IMR-90 (cell line): ENCODE measurements at regions not wholly inside any gene's neighbourhood (a gene's known extent, or its start where the extent isn't known, plus 50 kb on each side); places are given as distances from the start of the nearest gene placed in this dataset.

Source experiments
- ATAC-seq: fragments of 200-7000 bp; cut with Tn5 transposase; 2 replicates; pipeline ENCODE4 v1.9.1; 2020; ENCODE audit warnings: low read depth, mild to moderate bottlenecking, moderate library complexity
- BruUV-seq: library from RNA; stranded (reverse); fragments of 400-500 nt; replicated peaks from 2 replicates; lab custom pipeline; 2021; lab: Mats Ljungman, UMichigan
- CTCF ChIA-PET: fragments of 300-600 bp; formaldehyde crosslinking; extraction: SDS; loops from one replicate; lab custom pipeline; 2021; ENCODE audit warnings: antibody characterized with exemption; lab: Yijun Ruan, JAX
- POLR2A ChIA-PET: fragments of 300-600 bp; sonication (Branson Sonifier 250); formaldehyde crosslinking; loops from one replicate; lab custom pipeline; 2022; ENCODE audit warnings: antibody characterized with exemption; ENCODE audit not compliant: unreplicated experiment; lab: Charles Lee
- DNase-seq: peaks from one replicate; pipeline ENCODE4 v3.0.0; 2013
- H2AFZ ChIP-seq: replicated peaks from 2 replicates; pipeline ENCODE3; 2013; ENCODE audit warnings: low read length, mild to moderate bottlenecking; ENCODE audit not compliant: poor library complexity
- H2AK5ac ChIP-seq: 2 replicates; pipeline ENCODE4 v1.6.1; 2013; ENCODE audit warnings: low read depth, low read length, inconsistent platforms
- H2AK9ac ChIP-seq: replicated peaks from 2 replicates; pipeline ENCODE3; 2013; ENCODE audit warnings: mild to moderate bottlenecking, low read depth, low read length, moderate library complexity; ENCODE audit not compliant: poor library complexity
- H2BK120ac ChIP-seq: 2 replicates; pipeline ENCODE4 v1.6.1; 2013; ENCODE audit warnings: low read depth, low read length, inconsistent platforms
- H2BK15ac ChIP-seq: 3 replicates; pipeline ENCODE4 v1.6.1; 2013; ENCODE audit warnings: low read depth, low read length, inconsistent platforms
- H2BK20ac ChIP-seq: 2 replicates; pipeline ENCODE4 v1.6.1; 2013; ENCODE audit warnings: low read depth, mild to moderate bottlenecking, inconsistent platforms, low read length, moderate library complexity
- H2BK5ac ChIP-seq: 2 replicates; pipeline ENCODE4 v1.6.1; 2013; ENCODE audit warnings: mild to moderate bottlenecking, low read depth, low read length, inconsistent platforms; ENCODE audit not compliant: poor library complexity, severe bottlenecking
- H3K14ac ChIP-seq: replicated peaks from 2 replicates; pipeline ENCODE4 v1.6.1; 2013; ENCODE audit warnings: low read depth, low read length, inconsistent platforms
- H3K18ac ChIP-seq: 2 replicates; pipeline ENCODE4 v1.6.1; 2013; ENCODE audit warnings: low read depth, low read length, control low read depth
- H3K23ac ChIP-seq: 2 replicates; pipeline ENCODE4 v1.6.1; 2013; ENCODE audit warnings: low read depth, low read length, inconsistent platforms
- H3K27ac ChIP-seq: 2 replicates; pipeline ENCODE4 v1.5.1; 2013; ENCODE audit warnings: mild to moderate bottlenecking, control low read depth, low read length; ENCODE audit not compliant: insufficient read depth
- H3K27me3 ChIP-seq: 2 replicates; pipeline ENCODE4 v1.6.1; 2013; ENCODE audit warnings: low read length; ENCODE audit not compliant: control insufficient read depth, insufficient read depth
- H3K36me3 ChIP-seq: 2 replicates; pipeline ENCODE4 v1.6.1; 2013; ENCODE audit warnings: low read length, mixed read lengths; ENCODE audit not compliant: control insufficient read depth, insufficient read depth
- H3K4ac ChIP-seq: 2 replicates; pipeline ENCODE4 v1.6.1; 2013; ENCODE audit warnings: low read depth, low read length, inconsistent platforms
- H3K4me1 ChIP-seq: 2 replicates; pipeline ENCODE4 v1.6.1; 2013; ENCODE audit warnings: low read length, mixed read lengths; ENCODE audit not compliant: control insufficient read depth, insufficient read depth
- H3K4me2 ChIP-seq: 2 replicates; pipeline ENCODE4 v1.6.1; 2013; ENCODE audit warnings: low read depth, mild to moderate bottlenecking, control low read depth, low read length, moderate library complexity
- H3K4me3 ChIP-seq: 2 replicates; pipeline ENCODE4 v1.5.1; 2013; ENCODE audit warnings: low read depth, mild to moderate bottlenecking, control low read depth, low read length, moderate library complexity; ENCODE audit not compliant: insufficient read depth
- H3K56ac ChIP-seq: 2 replicates; pipeline ENCODE4 v1.6.1; 2013; ENCODE audit warnings: low read length, inconsistent platforms; ENCODE audit not compliant: insufficient read depth; ENCODE audit errors: extremely low read depth
- H3K79me1 ChIP-seq, 2 experiments: 2 replicates each; pipeline ENCODE4 v1.6.1; 2013; ENCODE audit warnings: low read length in 2 of 2, inconsistent platforms in 1 of 2, low read depth in 1 of 2
- H3K9ac ChIP-seq: 2 replicates; pipeline ENCODE4 v1.6.1; 2013; ENCODE audit warnings: low read depth, low read length, control low read depth
- H3K9me1 ChIP-seq: 2 replicates; pipeline ENCODE4 v1.6.1; 2013; ENCODE audit warnings: low read length, inconsistent platforms; ENCODE audit not compliant: insufficient read depth
- H3K9me3 ChIP-seq: 2 replicates; pipeline ENCODE4 v1.6.1; 2013; ENCODE audit warnings: low read length; ENCODE audit not compliant: control insufficient read depth, insufficient read depth
- H4K20me1 ChIP-seq: 2 replicates; pipeline ENCODE4 v1.6.1; 2013; ENCODE audit warnings: low read length, inconsistent platforms; ENCODE audit not compliant: insufficient read depth
- H4K5ac ChIP-seq: 2 replicates; pipeline ENCODE4 v1.6.1; 2013; ENCODE audit warnings: mild to moderate bottlenecking, low read depth, low read length, control low read depth
- H4K8ac ChIP-seq, 2 experiments: 2 replicates each; pipeline ENCODE4 v1.6.1; 2013; ENCODE audit warnings: low read depth in 2 of 2, low read length in 2 of 2, control low read depth in 1 of 2, inconsistent platforms in 1 of 2
- H4K91ac ChIP-seq: 2 replicates; pipeline ENCODE4 v1.6.1; 2013; ENCODE audit warnings: low read depth, low read length, inconsistent platforms; ENCODE audit not compliant: insufficient read depth
- BHLHE40 ChIP-seq: fragments of 150-350 bp; IDR thresholded peaks from 2 replicates; pipeline ENCODE4 v1.6.1; 2016; ENCODE audit warnings: mild to moderate bottlenecking, low read depth, low read length
- CHD1 ChIP-seq: IDR thresholded peaks from 2 replicates; pipeline ENCODE4 v1.6.1; 2012; ENCODE audit warnings: low read depth, low read length, improper control_type of control experiment
- MAZ ChIP-seq: IDR thresholded peaks from 2 replicates; pipeline ENCODE4 v1.6.1; 2012; ENCODE audit warnings: low read depth, mild to moderate bottlenecking, low read length, improper control_type of control experiment, moderate library complexity, borderline replicate concordance
- RAD21 ChIP-seq: IDR thresholded peaks from 2 replicates; pipeline ENCODE4 v1.6.1; 2012; ENCODE audit warnings: low read length, improper control_type of control experiment
- WGBS, 2 experiments: methylation state at CpG; one replicate each; pipeline versions ENCODE4 v1.1.5 to v1.1.7; 2013; ENCODE audit warnings: missing lambda C conversion rate in 2 of 2; ENCODE audit not compliant: insufficient read length in 1 of 2; ENCODE audit errors: extremely low coverage in 2 of 2; 5-methylcytosine and 5-hydroxymethylcytosine counted together
- dilution Hi-C: fragments of 300-500 bp; cut with HindIII; formaldehyde crosslinking; loops from one replicate; pipeline ENCODE4 v1.14.3; 2018; ENCODE audit warnings: low sequenced_read_pairs; ENCODE audit not compliant: unreplicated experiment
- in situ Hi-C: fragments of 300-500 bp; cut with MboI; formaldehyde crosslinking; loops from 3 replicates; pipeline ENCODE4 v1.14.3; 2019; ENCODE audit warnings: low sequenced_read_pairs, inconsistent platforms, mixed read lengths
- intact Hi-C: fragments of 100-400 bp; cut with micrococcal nuclease; formaldehyde crosslinking; loops from 2 replicates; pipeline ENCODE4 v1.10.0; 2022

DNA sequence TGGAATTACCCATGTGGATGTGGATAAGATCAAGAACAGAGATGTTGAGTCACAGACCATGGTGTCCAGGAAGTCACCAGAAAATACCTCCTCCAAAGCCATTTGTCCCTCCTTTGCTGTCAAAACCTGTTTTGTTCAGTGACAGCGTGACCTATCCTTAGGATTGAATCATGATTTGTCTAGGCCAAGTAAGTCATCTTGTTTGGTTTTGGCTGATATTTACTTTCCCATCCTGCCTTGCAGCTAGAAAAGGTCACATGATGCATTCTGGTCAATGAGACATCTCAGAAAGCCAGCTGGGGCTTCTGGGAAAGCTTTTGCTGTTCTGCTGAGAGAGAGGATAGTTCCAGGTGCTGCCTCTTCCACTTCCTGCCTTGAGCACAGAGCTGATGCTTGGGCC lies 225.3 kb upstream of the ZMIZ1 start:
- Histone ChIP-seq H2BK15ac (no peak overlapping the region), H2BK120ac (no peak overlapping the region)
- no TSS peak for BruUV-seq

More for the DNA sequence above, 225.3 kb upstream of the ZMIZ1 start:
- ChIA-PET CTCF (interaction anchor here (0.6 kb wide), 1 partner anchor 284 kb away, joined by 3 read pairs; no protein-coding TSS in a partner anchor), POLR2A (no interaction called here)
- Histone ChIP-seq H4K91ac (no peak overlapping the region), H3K9ac (no peak overlapping the region), H2AFZ (no peak overlapping the region), H3K4ac (no peak overlapping the region), H3K4me3 (no peak overlapping the region), H3K36me3 (no peaks in the 10 kb centered on the region), H3K14ac (no peak overlapping the region), H2BK5ac (no peak overlapping the region), H4K5ac (no peak overlapping the region), H3K27me3 (peaks cover 48% of the 10 kb centered on the region), H2BK20ac (no peak overlapping the region), H3K9me3 (peaks cover 5% of the 10 kb centered on the region), H3K56ac (no peak overlapping the region), H4K8ac (no peak overlapping the region), H3K4me1 (no peaks in the 10 kb centered on the region), H3K18ac (no peak overlapping the region), H3K79me1 (no peaks in the 10 kb centered on the region), H3K4me2 (no peak overlapping the region), H3K23ac (no peak overlapping the region), H4K20me1 (no peaks in the 10 kb centered on the region), H3K9me1 (0 out of 2 replicates have a peak, but pooled peaks cover 4% of the 10 kb centered on the region), H2AK9ac (no peak overlapping the region), H2AK5ac (no peak overlapping the region), H3K27ac (no peak overlapping the region)
- ATAC-seq (no peak), DNase-seq (no peak)
- no CpG with 5 or more reads among the region's 1 CpG for WGBS, 2 experiments
- dilution Hi-C loops, result no loop called here
- TF ChIP-seq BHLHE40 (no peak), MAZ (no peak), CHD1 (no peak), RAD21 (no peak)
- in situ Hi-C loops, result no loop called here
- intact Hi-C loops, result no loop called here
